ENCODE measurements at regions not wholly inside any gene's neighbourhood (a gene's known extent, or its start where the extent isn't known, plus 50 kb on each side); places are given as distances from the start of the nearest gene placed in this dataset. TPM values are rescaled to one million over a fixed set of nuclear protein-coding genes. Genes with fewer than 3 reads are reported as not detected.

DNA sequence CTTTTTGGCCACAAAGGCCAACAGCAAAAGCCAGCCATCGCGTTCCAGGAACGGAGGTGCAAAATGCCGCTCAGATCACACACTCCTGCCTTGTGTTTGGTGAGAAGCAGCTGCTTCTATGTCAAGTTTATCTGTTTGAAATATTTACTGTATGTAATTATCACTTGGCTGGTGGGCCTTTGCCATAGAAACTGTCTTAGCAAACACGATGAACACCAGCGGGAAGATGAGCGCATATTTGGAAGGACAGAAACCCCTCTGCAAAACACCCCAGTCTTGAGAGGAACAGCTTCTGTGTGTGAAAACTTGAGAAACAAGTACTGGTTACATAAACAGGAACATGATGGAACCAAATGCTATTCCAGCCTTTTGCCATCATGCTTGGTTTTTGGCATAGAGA, 59.7 kb downstream of the SCG2 start:
- FAIRE-seq (no peak), DNase-seq (ENCODE audit: low spot score in 2 of 2) (no peak)

DNA sequence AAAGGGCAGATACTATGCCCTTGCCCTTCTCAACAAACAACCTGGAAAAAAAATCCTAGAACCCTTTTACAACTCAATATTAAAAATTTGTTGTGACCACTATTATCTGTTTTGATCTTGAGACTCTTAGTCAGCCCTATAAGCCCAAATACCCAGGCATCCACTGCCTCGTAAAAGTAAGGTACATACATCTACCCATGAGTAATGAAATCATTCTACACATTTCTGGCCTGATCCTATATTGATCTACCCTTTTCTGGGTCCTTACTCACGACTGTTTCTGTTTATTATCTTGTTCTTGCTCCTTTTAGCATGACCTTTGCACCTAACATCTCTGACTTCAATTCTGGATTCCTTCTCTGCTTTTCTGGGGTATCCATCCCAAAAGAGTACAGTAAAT, 56.8 kb downstream of the SCG2 start:
- DNase-seq (ENCODE audit: low spot score in 2 of 2) (no peak), FAIRE-seq (no peak)

DNA sequence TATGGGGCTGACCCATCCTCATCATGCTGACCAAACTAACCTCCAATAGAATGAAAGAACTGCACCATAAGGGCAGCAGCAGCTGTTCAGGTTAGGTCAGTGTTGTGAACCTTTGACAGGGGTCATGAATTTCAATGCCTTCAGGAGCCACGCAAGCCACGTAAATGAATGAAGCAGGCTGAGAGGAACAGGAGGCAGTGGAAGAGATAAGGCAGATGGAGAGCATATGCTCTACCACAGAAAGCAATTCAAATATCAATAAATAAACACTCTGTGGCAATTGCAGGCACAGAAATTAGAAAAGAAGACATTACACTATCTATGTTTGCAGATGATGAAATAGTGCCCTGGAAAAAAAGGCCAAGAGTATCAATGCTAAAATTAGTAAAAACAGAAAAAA, 56.3 kb downstream of the SCG2 start:
- DNase-seq (ENCODE audit: low spot score in 2 of 2) (no peak), FAIRE-seq (no peak)

Small RNA genes lying in the stretch of these regions (small RNA-seq; reads per million reads assigned to genes)
- gene HIGD1AP4: not detected
- gene RN7SL807P: not detected

Data from frontal cortex (tissue), 4 donors.